HG03460 (cell line): ENCODE measurements at regions not wholly inside any gene's neighbourhood (a gene's known extent, or its start where the extent isn't known, plus 50 kb on each side); places are given as distances from the start of the nearest gene placed in this dataset.
"Not testable (repeated sequence)": the region's sequence is repeated elsewhere in the genome, so short reads cannot be mapped to it uniquely, and the experiment has no call there.

ENCODE experiments used
- ATAC-seq: cut with Tn5 transposase; IDR thresholded peaks from one replicate; pipeline ENCODE4 v1.9.1; 2021; ENCODE audit not compliant: unreplicated experiment

GRCh38 chr1:105083611-105084010 is 1333.9 kb downstream of the AMY1C start:
- no peak for ATAC-seq

DNA sequence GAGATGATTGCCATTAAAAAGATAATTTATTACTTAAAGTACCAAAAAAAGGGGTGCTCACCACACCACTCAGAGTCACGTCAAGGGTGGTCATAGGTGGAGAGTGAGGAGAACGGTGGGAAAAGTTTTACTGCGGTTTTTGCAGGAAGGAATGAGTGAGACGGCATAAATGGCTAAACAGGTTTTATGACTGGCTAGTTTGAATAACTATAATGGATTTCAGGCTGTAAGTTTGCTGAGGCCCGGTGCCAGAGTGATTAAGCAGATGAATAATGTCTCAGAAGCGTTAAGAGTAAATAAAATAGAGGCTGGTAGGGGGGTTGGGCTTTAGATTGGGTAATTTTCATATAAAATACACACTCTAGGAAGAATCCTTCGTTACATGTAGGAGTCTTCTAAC is 1337.8 kb downstream of the AMY1C start:
- no peak for ATAC-seq

- ATAC-seq = no peak
Measured at GRCh38 chr1:105088166-105088565, 1338.5 kb downstream of the AMY1C start.

DNA sequence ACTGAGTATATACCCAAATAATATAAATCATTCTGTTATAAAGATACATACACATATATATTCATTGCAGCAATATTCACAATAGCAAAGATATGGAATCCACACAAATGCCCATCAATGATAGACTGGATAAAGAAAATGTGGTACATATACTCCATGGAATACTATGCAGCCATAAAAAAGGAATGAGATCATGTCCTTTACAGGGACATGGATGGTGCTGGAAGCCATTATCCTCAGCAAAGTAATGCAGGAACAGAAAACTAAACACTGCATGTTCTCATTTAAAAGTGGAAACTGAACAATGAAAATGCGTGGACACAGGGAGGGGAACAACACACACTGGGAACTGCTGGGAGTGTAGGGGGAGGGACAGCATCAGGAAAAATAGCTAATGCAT is 1344.2 kb downstream of the AMY1C start:
- not testable (repeated sequence) for ATAC-seq

GRCh38 chr1:105100102-105100501 is 1350.4 kb downstream of the AMY1C start:
- ATAC-seq = no peak

- ATAC-seq = no peak
Measured at GRCh38 chr1:105101261-105101660, 1351.6 kb downstream of the AMY1C start.

- ATAC-seq = no peak
Measured at GRCh38 chr1:105102371-105102770, 1352.7 kb downstream of the AMY1C start.

DNA sequence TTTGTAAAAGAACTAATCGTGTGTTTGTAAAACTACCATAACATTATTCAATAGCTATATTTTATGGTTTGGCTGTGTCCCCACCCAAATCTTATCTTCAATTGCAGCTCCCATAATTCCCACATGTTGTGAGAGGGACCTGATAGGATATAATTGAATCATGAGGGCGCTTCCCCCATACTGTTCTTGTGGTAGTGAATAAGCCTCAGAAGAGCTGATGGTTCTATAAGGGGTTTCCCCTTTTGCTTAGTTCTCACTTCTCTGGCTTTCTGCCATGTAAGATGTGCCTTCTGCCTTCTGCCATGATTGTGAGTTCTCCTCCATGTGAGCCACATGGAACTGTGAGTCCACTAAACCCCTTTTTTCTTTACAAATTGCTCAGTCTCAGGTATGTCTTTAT is 1372.3 kb downstream of the AMY1C start:
- ATAC-seq = no peak

GRCh38 chr1:105137543-105138457 is 1388.1 kb downstream of the AMY1C start:
- no peak for ATAC-seq

GRCh38 chr1:105138458-105138893 is 1388.8 kb downstream of the AMY1C start:
- no peak for ATAC-seq

DNA sequence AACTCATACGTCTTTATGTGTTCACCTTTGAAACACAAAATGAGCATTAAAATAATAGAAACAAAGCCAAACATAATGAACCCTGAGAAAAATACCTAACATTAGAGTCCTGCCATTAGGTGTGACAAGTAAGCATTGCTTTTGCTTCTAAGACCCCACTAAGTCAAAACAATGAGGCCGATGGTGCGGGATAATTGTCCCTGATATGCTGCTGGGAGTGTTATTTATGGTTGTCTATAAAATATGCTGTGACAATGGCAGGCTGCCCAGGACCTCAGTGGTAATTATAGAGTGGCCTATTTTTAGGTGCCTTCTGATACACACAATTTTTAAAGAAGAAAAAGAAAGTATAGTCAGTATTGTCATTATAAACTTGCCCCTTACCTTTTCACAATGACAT is 1423.1 kb downstream of the AMY1C start:
- no peak for ATAC-seq

GRCh38 chr1:105180789-105181188 is 1431.1 kb downstream of the AMY1C start:
- no peak for ATAC-seq

DNA sequence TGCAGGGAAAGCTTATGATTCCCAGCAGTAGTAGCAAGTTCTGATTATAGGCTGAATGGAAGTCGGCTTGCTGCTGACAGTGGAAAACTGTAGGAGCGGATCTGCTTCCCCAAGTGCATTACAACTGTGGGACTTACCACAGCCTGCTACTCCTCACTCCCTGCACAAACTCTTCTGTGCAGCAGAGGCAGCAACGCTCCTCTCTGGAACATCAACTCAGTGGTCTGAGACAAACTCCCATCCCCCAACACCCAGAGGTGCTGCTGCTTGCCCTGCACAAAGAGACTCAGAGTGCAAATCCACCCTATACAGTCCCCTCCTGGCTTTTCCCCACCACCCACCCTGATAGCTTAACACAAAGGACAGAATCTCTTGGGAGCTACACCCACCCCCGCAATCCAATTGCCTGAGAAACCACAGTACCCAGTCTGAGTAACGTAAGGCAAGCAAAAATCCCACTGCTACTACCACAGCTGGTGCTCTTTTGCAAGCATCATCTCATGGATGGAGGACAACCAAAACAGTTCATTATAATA is 1455.2 kb downstream of the AMY1C start:
- no peak for ATAC-seq

GRCh38 chr1:105208581-105208980 is 1458.9 kb downstream of the AMY1C start:
- ATAC-seq = no peak

- no peak for ATAC-seq
Measured at GRCh38 chr1:105210747-105211146, 1461.0 kb downstream of the AMY1C start.

DNA sequence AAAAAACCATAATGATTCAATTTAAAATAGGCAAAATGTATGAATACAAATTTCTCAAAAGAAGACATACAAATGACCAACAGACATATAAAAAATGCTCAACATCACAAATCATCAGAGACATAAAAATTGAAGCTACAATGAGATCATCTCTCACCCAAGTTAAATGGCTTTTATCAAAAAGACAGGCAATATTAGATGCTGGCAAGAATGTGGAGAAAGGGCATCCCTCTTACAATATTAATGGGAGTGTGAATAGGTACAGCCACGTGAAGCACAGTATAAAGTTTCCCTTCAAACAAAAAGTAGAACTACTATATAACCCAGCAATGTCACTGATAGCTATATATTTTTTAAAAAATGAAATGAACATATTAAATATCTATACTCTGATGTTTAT is 1481.7 kb downstream of the AMY1C start:
- ATAC-seq = no peak

- ATAC-seq = no peak
Measured at GRCh38 chr1:105243411-105243810, 1493.7 kb downstream of the AMY1C start.

DNA sequence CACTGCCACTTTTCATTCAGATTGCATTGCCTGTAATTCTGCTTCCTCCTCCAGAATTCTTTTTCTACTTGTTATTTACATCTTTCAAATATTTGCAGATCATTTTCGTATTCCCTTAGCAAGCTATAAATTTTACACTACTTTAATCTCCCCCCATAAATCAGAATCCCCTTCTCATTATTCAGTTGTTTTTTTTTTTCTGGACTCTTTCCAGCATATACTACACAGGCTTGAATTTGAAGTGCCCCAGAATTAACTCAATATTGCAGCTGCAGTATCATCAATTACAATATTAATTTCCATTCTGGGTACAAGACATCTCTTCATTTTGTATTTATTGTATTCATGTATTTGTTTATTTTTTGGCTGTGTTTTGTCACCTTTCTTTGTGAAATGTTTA is 1494.3 kb downstream of the AMY1C start:
- no peak for ATAC-seq

GRCh38 chr1:105254906-105255305 is 1505.2 kb downstream of the AMY1C start:
- no peak for ATAC-seq

- no peak for ATAC-seq
Measured at GRCh38 chr1:105260001-105260400, 1510.3 kb downstream of the AMY1C start.

- ATAC-seq = no peak
Measured at GRCh38 chr1:105270966-105271365, 1521.3 kb downstream of the AMY1C start.

- ATAC-seq = not testable (repeated sequence)
Measured at GRCh38 chr1:105272376-105272775, 1522.7 kb downstream of the AMY1C start.

GRCh38 chr1:105294838-105295237 is 1545.1 kb downstream of the AMY1C start:
- ATAC-seq = no peak
